H1 (cell line): ENCODE measurements at regions not wholly inside any gene's neighbourhood (a gene's known extent, or its start where the extent isn't known, plus 50 kb on each side); places are given as distances from the start of the nearest gene placed in this dataset.
"Not testable (repeated sequence)": the region's sequence is repeated elsewhere in the genome, so short reads cannot be mapped to it uniquely, and the experiment has no call there.

Experiments
- CTCF ChIA-PET: fragments of 300-600 bp; sonication (Branson Sonifier 250); formaldehyde crosslinking; loops from one replicate; lab custom pipeline; 2021; ENCODE audit not compliant: partially characterized antibody; lab: Charles Lee
- POLR2A ChIA-PET: fragments of 300-600 bp; sonication (Branson Sonifier 250); formaldehyde crosslinking; loops from one replicate; lab custom pipeline; 2021; ENCODE audit warnings: inconsistent platforms; ENCODE audit not compliant: partially characterized antibody; lab: Charles Lee
- DNase-seq, 2 experiments: peaks; one replicate each; pipeline versions ENCODE4 v3.0.0 to v3.0.0-alpha.2; 2010 to 2022; ENCODE audit warnings: low spot score in 2 of 2, low read depth in 1 of 2, mixed read lengths in 1 of 2
- FAIRE-seq: peaks from 2 replicates; lab custom pipeline; 2011; peaks lifted over from hg19 to GRCh38; lab: Jason Lieb, UNC
- H2AFZ ChIP-seq: 2 replicates; pipeline ENCODE4 v1.8.1; 2012; ENCODE audit warnings: low read length, inconsistent platforms
- H2AK5ac ChIP-seq: 2 replicates; pipeline ENCODE4 v1.6.1; 2013; ENCODE audit warnings: low read depth, low read length
- H2BK120ac ChIP-seq: replicated peaks from 2 replicates; pipeline ENCODE3; 2013; ENCODE audit warnings: low read depth, low read length, inconsistent platforms
- H2BK12ac ChIP-seq: 2 replicates; pipeline ENCODE4 v1.6.1; 2013; ENCODE audit warnings: low read depth, low read length
- H2BK15ac ChIP-seq: 2 replicates; pipeline ENCODE4 v1.6.1; 2013; ENCODE audit warnings: low read length
- H2BK20ac ChIP-seq: 2 replicates; pipeline ENCODE4 v1.6.1; 2013; ENCODE audit warnings: low read length
- H2BK5ac ChIP-seq: 2 replicates; pipeline ENCODE4 v1.6.1; 2013; ENCODE audit warnings: low read depth, low read length
- H3K14ac ChIP-seq: 2 replicates; pipeline ENCODE4 v1.6.1; 2013; ENCODE audit warnings: inconsistent platforms; ENCODE audit not compliant: insufficient read length
- H3K18ac ChIP-seq: 2 replicates; pipeline ENCODE4 v1.6.1; 2013; ENCODE audit warnings: low read length; ENCODE audit errors: extremely low read depth
- H3K23ac ChIP-seq: 2 replicates; pipeline ENCODE4 v1.6.1; 2013; ENCODE audit warnings: inconsistent platforms; ENCODE audit not compliant: insufficient read length
- H3K23me2 ChIP-seq: 2 replicates; pipeline ENCODE4 v1.6.1; 2013; ENCODE audit warnings: low read depth, low read length
- H3K27ac ChIP-seq: 2 replicates; pipeline ENCODE4 v1.6.1; 2011; ENCODE audit warnings: low read depth, low read length, inconsistent platforms
- H3K27me3 ChIP-seq, 4 experiments: replicated peaks in 1 of 4; 1 replicate in 1 of 4; 2 replicates in 3 of 4; pipeline versions ENCODE4 v1.6.1 to v1.8.1; 2011 to 2013; ENCODE audit warnings: low read length in 3 of 4, mild to moderate bottlenecking in 3 of 4, inconsistent platforms in 2 of 4, mixed read lengths in 2 of 4, moderate library complexity in 1 of 4; ENCODE audit not compliant: control insufficient read depth in 3 of 4, insufficient read depth in 3 of 4; ENCODE audit errors: extremely low read depth in 1 of 4
- H3K36me3 ChIP-seq, 4 experiments: 2 replicates each; pipeline versions ENCODE4 v1.6.1 to v1.8.1; 2011 to 2013; ENCODE audit warnings: mild to moderate bottlenecking in 4 of 4, low read length in 3 of 4, moderate library complexity in 2 of 4, control low read depth in 1 of 4, inconsistent platforms in 1 of 4; ENCODE audit not compliant: insufficient read depth in 4 of 4, control insufficient read depth in 2 of 4
- H3K4ac ChIP-seq: replicated peaks from 2 replicates; pipeline ENCODE3; 2013; ENCODE audit warnings: low read length, low read depth, mixed read lengths, inconsistent platforms; ENCODE audit not compliant: insufficient read length
- H3K4me1 ChIP-seq, 4 experiments: replicated peaks in 1 of 4; 1 replicate in 1 of 4; 2 replicates in 3 of 4; pipeline versions ENCODE4 v1.6.1 to v1.8.1; 2011 to 2013; ENCODE audit warnings: low read length in 3 of 4, inconsistent platforms in 2 of 4, mixed read lengths in 1 of 4; ENCODE audit not compliant: insufficient read depth in 4 of 4, control insufficient read depth in 3 of 4
- H3K4me2 ChIP-seq, 2 experiments: 2 replicates each; pipeline versions ENCODE4 v1.6.1 to v1.8.1; 2011 to 2013; ENCODE audit warnings: low read depth in 2 of 2, low read length in 2 of 2, control low read depth in 1 of 2, inconsistent platforms in 1 of 2, mild to moderate bottlenecking in 1 of 2; ENCODE audit not compliant: insufficient read depth in 1 of 2
- H3K4me3 ChIP-seq, 4 experiments: fragments of 200-600, 300-600 bp in 1 of 4; sonication (generic), shearing (Covaris generic), sonication (Bioruptor Twin) in 1 of 4; 2 replicates each; pipeline versions ENCODE4 v1.5.1 to v1.8.1; 2011 to 2016; ENCODE audit warnings: low read length in 4 of 4, low read depth in 3 of 4, control low read depth in 2 of 4, inconsistent platforms in 2 of 4, mild to moderate bottlenecking in 2 of 4, mixed read lengths in 1 of 4, moderate library complexity in 1 of 4; ENCODE audit not compliant: insufficient read depth in 2 of 4; ENCODE audit errors: extremely low read depth in 1 of 4
- H3K56ac ChIP-seq: replicated peaks from 2 replicates; pipeline ENCODE3; 2013; ENCODE audit warnings: low read depth, mild to moderate bottlenecking, mixed read lengths, low read length, inconsistent platforms; ENCODE audit not compliant: insufficient read length
- H3K79me1 ChIP-seq: 2 replicates; pipeline ENCODE4 v1.6.1; 2013; ENCODE audit warnings: low read depth, low read length, control low read depth
- H3K79me2 ChIP-seq, 2 experiments: 2 replicates each; pipeline versions ENCODE4 v1.6.1 to v1.8.1; 2012 to 2013; ENCODE audit warnings: low read length in 2 of 2, mild to moderate bottlenecking in 2 of 2, inconsistent platforms in 1 of 2; ENCODE audit not compliant: insufficient read depth in 2 of 2, control insufficient read depth in 1 of 2
- H3K9ac ChIP-seq, 4 experiments: replicated peaks in 1 of 4; 1 replicate in 1 of 4; 2 replicates in 3 of 4; pipeline versions ENCODE4 v1.6.1 to v1.8.1; 2011 to 2013; ENCODE audit warnings: low read depth in 3 of 4, low read length in 3 of 4, control low read depth in 2 of 4, mild to moderate bottlenecking in 2 of 4, moderate library complexity in 2 of 4, inconsistent platforms in 1 of 4; ENCODE audit errors: extremely low read depth in 1 of 4
- H3K9me3 ChIP-seq, 2 experiments: 2 replicates each; pipeline versions ENCODE4 v1.6.1 to v1.8.1; 2012 to 2013; ENCODE audit warnings: mild to moderate bottlenecking in 2 of 2, moderate library complexity in 2 of 2, control low read depth in 1 of 2, inconsistent platforms in 1 of 2, low read depth in 1 of 2, low read length in 1 of 2, mixed read lengths in 1 of 2; ENCODE audit not compliant: insufficient read depth in 2 of 2
- H4K20me1 ChIP-seq, 2 experiments: replicated peaks in 1 of 2; 2 replicates each; pipeline versions ENCODE3 to v1.8.1; 2011 to 2013; ENCODE audit warnings: inconsistent platforms in 2 of 2, low read length in 2 of 2, mild to moderate bottlenecking in 1 of 2; ENCODE audit not compliant: insufficient read depth in 2 of 2, control insufficient read depth in 1 of 2
- H4K5ac ChIP-seq: 2 replicates; pipeline ENCODE4 v1.6.1; 2013; ENCODE audit warnings: low read length, low read depth, mixed read lengths, inconsistent platforms; ENCODE audit not compliant: insufficient read length
- H4K8ac ChIP-seq: 2 replicates; pipeline ENCODE4 v1.8.0; 2013; ENCODE audit warnings: mild to moderate bottlenecking, moderate library complexity, low read length, inconsistent platforms; ENCODE audit not compliant: insufficient read depth; ENCODE audit errors: extremely low read depth
- H4K91ac ChIP-seq: replicated peaks from 2 replicates; pipeline ENCODE3; 2013; ENCODE audit warnings: low read length, mixed read lengths, inconsistent platforms; ENCODE audit not compliant: insufficient read length

DNA sequence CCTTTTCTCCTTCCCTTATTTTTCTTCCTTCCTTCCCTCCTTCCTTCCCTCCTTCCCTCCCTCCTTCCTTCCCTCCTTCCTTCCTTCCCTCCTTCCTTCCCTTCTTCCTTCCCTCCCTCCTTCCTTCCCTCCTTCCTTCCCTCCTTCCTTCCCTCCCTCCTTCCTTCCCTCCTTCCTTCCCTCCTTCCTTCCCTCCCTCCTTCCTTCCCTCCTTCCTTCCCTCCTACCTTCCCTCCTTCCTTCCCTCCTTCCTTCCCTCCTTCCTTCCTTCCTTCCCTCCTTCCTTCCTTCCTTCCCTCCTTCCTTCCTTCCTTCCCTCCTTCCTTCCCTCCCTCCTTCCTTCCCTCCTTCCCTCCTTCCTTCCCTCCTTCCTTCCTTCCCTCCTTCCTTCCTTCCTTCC, 459.6 kb downstream of the CDH11 start:
- H2BK15ac ChIP-seq, H3K23me2 ChIP-seq, H2BK5ac ChIP-seq, H2AFZ ChIP-seq, H3K56ac ChIP-seq, H3K79me2 ChIP-seq, H2AK5ac ChIP-seq, H3K14ac ChIP-seq, H3K4ac ChIP-seq, H3K27me3 ChIP-seq, FAIRE-seq, H3K27ac ChIP-seq, H3K36me3 ChIP-seq, H2BK120ac ChIP-seq, CTCF ChIA-PET, H3K9me3 ChIP-seq, H3K23ac ChIP-seq, H2BK20ac ChIP-seq, H3K4me3 ChIP-seq, H4K5ac ChIP-seq, H3K4me1 ChIP-seq, H2BK12ac ChIP-seq, H3K18ac ChIP-seq, H4K91ac ChIP-seq, DNase-seq, H3K79me1 ChIP-seq, H4K8ac ChIP-seq, H4K20me1 ChIP-seq, POLR2A ChIA-PET, H3K4me2 ChIP-seq, H3K9ac ChIP-seq: not testable (repeated sequence)
